ENCODE measurements at regions not wholly inside any gene's neighbourhood (a gene's known extent, or its start where the extent isn't known, plus 50 kb on each side); places are given as distances from the start of the nearest gene placed in this dataset.

GRCh38 chr6:2351807-2352431 lies 106.5 kb upstream of the GMDS start:
- intact Hi-C loops (cut with DNase I) = loop anchor here (2.0 to 10.0 kb wide), 3 partner anchors 147 to 755 kb away; no protein-coding TSS in a partner anchor
- H3K36me3 ChIP-seq (ENCODE audit: insufficient read depth in 1 of 2, low read depth in 1 of 2) = peaks cover 0 to 2% of the 10 kb centered on the region in 2 donors
- H3K4me1 ChIP-seq = no peaks in the 10 kb centered on the region
- DNase-seq (no peak), ATAC-seq (no peak)
- 79 to 85% (median 79%) methylated on average over 4 of the region's 4 CpGs for WGBS, 3 donors
- TF ChIP-seq, protein P1, sequence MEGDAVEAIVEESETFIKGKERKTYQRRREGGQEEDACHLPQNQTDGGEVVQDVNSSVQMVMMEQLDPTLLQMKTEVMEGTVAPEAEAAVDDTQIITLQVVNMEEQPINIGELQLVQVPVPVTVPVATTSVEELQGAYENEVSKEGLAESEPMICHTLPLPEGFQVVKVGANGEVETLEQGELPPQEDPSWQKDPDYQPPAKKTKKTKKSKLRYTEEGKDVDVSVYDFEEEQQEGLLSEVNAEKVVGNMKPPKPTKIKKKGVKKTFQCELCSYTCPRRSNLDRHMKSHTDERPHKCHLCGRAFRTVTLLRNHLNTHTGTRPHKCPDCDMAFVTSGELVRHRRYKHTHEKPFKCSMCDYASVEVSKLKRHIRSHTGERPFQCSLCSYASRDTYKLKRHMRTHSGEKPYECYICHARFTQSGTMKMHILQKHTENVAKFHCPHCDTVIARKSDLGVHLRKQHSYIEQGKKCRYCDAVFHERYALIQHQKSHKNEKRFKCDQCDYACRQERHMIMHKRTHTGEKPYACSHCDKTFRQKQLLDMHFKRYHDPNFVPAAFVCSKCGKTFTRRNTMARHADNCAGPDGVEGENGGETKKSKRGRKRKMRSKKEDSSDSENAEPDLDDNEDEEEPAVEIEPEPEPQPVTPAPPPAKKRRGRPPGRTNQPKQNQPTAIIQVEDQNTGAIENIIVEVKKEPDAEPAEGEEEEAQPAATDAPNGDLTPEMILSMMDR (IDR thresholded peaks at IDR 0.05) = no peak
- no peak overlapping the region for H3K4me3 ChIP-seq
- H3K27ac ChIP-seq = no peak overlapping the region
- no peaks in the 10 kb centered on the region for H3K9me3 ChIP-seq
- H3K27me3 ChIP-seq (ENCODE audit: insufficient read depth in 3 of 3, low read length in 2 of 3) = no peaks in the 10 kb centered on the region

GRCh38 chr6:2351090-2351489 lies 105.7 kb upstream of the GMDS start:
- H3K4me1 ChIP-seq = no peaks in the 10 kb centered on the region
- 81 to 90% (median 86%) methylated on average over 5 of the region's 5 CpGs for WGBS, 3 donors
- H3K36me3 ChIP-seq (ENCODE audit: insufficient read depth in 1 of 2, low read depth in 1 of 2) = peaks cover 0 to 2% of the 10 kb centered on the region in 2 donors
- DNase-seq (no peak), ATAC-seq (no peak)
- no peak overlapping the region for H3K4me3 ChIP-seq
- no peaks in the 10 kb centered on the region for H3K9me3 ChIP-seq
- intact Hi-C loops (cut with DNase I) = loop anchor here (5.0 to 10.0 kb wide), 2 partner anchors 146 to 754 kb away; no protein-coding TSS in a partner anchor
- no peak overlapping the region for H3K27ac ChIP-seq
- H3K27me3 ChIP-seq (ENCODE audit: insufficient read depth in 3 of 3, low read length in 2 of 3) = no peaks in the 10 kb centered on the region
- TF ChIP-seq, protein P1 (IDR thresholded peaks at IDR 0.05) = no peak

GRCh38 chr6:2346078-2346477 lies 100.7 kb upstream of the GMDS start:
- H3K4me1 ChIP-seq = no peaks in the 10 kb centered on the region
- DNase-seq (no peak), ATAC-seq (no peak)
- no peaks in the 10 kb centered on the region for H3K27me3 ChIP-seq (ENCODE audit: insufficient read depth in 3 of 3, low read length in 2 of 3)
- peaks cover 10% of the 10 kb centered on the region for H3K9me3 ChIP-seq
- H3K27ac ChIP-seq = no peak overlapping the region
- intact Hi-C loops (cut with DNase I) = no loop called here
- TF ChIP-seq, protein P1 (IDR thresholded peaks at IDR 0.05) = no peak
- H3K36me3 ChIP-seq (ENCODE audit: insufficient read depth in 1 of 2, low read depth in 1 of 2) = peaks cover 0 to 2% of the 10 kb centered on the region in 2 donors
- no peak overlapping the region for H3K4me3 ChIP-seq
- 81 to 89% (median 85%) methylated on average over 3 of the region's 3 CpGs for WGBS, 3 donors

DNA sequence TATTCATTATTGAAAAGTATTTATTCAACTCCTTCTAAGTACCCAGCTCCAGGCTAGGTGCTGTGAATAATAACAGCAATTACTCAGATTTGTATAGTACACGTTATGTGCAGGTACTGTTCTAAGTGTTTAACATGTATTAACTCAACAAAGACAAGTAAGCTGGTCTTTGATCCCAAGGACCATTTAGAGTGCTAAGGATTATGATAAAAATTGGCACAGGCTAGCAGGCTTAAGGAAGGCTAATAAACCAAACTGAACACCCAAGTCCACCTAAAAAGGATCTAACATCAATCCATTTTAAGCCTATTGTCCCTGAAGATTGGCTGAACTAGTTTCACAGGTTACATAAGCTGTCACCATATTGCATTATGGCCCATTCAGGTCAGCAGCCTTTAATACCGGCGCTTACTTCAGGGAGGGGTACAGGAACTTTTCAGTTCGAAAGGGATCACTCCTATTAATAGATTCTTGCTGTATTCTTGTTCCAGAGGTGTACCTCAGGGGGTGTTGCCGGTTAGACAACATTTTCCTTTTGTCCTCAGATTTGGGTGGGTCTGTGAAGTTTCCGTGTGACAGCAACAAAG lies 99.0 kb upstream of the GMDS start:
- intact Hi-C loops (cut with DNase I) = no loop called here
- DNase-seq (no peak), ATAC-seq (no peak)
- H3K4me3 ChIP-seq = no peak overlapping the region
- 82 to 88% (median 85%) methylated on average over 6 of the region's 6 CpGs for WGBS, 3 donors
- no peaks in the 10 kb centered on the region for H3K4me1 ChIP-seq
- H3K36me3 ChIP-seq (ENCODE audit: insufficient read depth in 1 of 2, low read depth in 1 of 2) = peaks cover 0 to 2% of the 10 kb centered on the region in 2 donors
- H3K27me3 ChIP-seq (ENCODE audit: insufficient read depth in 3 of 3, low read length in 2 of 3) = no peaks in the 10 kb centered on the region
- TF ChIP-seq, protein P1 (IDR thresholded peaks at IDR 0.05) = no peak
- H3K27ac ChIP-seq = no peak overlapping the region
- peaks cover 10% of the 10 kb centered on the region for H3K9me3 ChIP-seq

Measured in psoas muscle (tissue), 7 donors.